SJCRH30 (cell line): ENCODE measurements at regions not wholly inside any gene's neighbourhood (a gene's known extent, or its start where the extent isn't known, plus 50 kb on each side); places are given as distances from the start of the nearest gene placed in this dataset.

ENCODE experiments used
- DNase-seq, 2 experiments: peaks; one replicate each; pipeline ENCODE4 v3.0.0-alpha.2; 2015 to 2020
- H3K27ac ChIP-seq: fragments of 250-450 bp; sonication (Bioruptor Pico); 2 replicates; pipeline ENCODE4 v1.5.1; 2020; ENCODE audit warnings: mild to moderate bottlenecking, moderate library complexity
- H3K27me3 ChIP-seq: fragments of 250-450 bp; sonication (Bioruptor Pico); 2 replicates; pipeline ENCODE4 v1.5.1; 2020; ENCODE audit warnings: mild to moderate bottlenecking, moderate library complexity
- H3K36me3 ChIP-seq: fragments of 250-450 bp; sonication (Bioruptor Pico); 2 replicates; pipeline ENCODE4 v1.5.1; 2020; ENCODE audit warnings: mild to moderate bottlenecking, moderate library complexity
- H3K4me1 ChIP-seq: fragments of 250-450 bp; sonication (Bioruptor Pico); 2 replicates; pipeline ENCODE4 v1.5.1; 2020; ENCODE audit warnings: mild to moderate bottlenecking, moderate library complexity
- H3K4me3 ChIP-seq: fragments of 250-450 bp; sonication (Bioruptor Pico); 2 replicates; pipeline ENCODE4 v1.5.1; 2020; ENCODE audit warnings: mild to moderate bottlenecking, moderate library complexity
- H3K9me3 ChIP-seq: fragments of 250-450 bp; sonication (Bioruptor Pico); replicated peaks from 2 replicates; pipeline ENCODE4 v1.5.1; 2020; ENCODE audit warnings: mild to moderate bottlenecking, moderate library complexity

DNA sequence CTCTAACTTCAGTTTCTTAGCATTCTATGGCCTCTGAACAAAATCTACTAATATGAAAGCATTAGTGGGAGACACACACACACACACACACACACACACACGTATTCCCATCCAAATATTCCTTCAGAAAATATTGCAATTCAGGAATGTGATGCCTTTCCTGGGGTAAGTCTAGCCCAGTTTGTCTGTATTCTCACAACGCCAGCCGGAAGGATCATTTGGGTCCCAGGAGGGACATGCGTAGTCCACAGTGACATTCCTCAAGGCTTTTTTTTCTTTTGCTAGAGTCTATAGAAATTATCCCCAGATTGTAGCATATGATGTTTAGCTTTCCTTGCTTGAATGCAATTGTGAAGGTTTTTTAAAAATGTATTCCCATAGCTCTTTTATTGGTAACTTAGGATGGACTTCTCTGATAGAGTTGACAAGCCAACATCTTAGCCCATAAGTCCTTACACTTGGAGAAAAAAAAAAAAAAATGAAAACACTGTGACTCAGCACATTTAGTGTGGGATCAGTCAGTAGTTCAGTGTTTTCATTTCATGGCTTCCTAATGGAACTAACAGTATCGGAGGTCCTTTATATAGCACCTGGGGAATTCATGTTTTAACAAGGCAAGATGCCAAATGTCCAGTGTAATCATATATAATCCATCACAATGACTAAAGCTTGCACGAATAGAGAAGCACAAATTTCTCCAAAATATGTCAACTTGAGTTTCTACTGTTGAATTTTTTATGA, 316.5 kb downstream of the DIRAS2 start:
- H3K36me3 ChIP-seq = no peaks in the 10 kb centered on the region
- no peaks in the 10 kb centered on the region for H3K4me1 ChIP-seq
- H3K27ac ChIP-seq = no peak overlapping the region
- H3K9me3 ChIP-seq = no peaks in the 10 kb centered on the region
- no peak overlapping the region for H3K4me3 ChIP-seq
- DNase-seq = no peak
- H3K27me3 ChIP-seq = no peaks in the 10 kb centered on the region

GRCh38 chr9:90330231-90330630, 312.4 kb downstream of the DIRAS2 start:
- H3K4me3 ChIP-seq = no peak overlapping the region
- H3K27me3 ChIP-seq = no peaks in the 10 kb centered on the region
- no peak for DNase-seq
- no peak overlapping the region for H3K27ac ChIP-seq
- no peaks in the 10 kb centered on the region for H3K9me3 ChIP-seq
- no peaks in the 10 kb centered on the region for H3K4me1 ChIP-seq
- no peaks in the 10 kb centered on the region for H3K36me3 ChIP-seq

DNA sequence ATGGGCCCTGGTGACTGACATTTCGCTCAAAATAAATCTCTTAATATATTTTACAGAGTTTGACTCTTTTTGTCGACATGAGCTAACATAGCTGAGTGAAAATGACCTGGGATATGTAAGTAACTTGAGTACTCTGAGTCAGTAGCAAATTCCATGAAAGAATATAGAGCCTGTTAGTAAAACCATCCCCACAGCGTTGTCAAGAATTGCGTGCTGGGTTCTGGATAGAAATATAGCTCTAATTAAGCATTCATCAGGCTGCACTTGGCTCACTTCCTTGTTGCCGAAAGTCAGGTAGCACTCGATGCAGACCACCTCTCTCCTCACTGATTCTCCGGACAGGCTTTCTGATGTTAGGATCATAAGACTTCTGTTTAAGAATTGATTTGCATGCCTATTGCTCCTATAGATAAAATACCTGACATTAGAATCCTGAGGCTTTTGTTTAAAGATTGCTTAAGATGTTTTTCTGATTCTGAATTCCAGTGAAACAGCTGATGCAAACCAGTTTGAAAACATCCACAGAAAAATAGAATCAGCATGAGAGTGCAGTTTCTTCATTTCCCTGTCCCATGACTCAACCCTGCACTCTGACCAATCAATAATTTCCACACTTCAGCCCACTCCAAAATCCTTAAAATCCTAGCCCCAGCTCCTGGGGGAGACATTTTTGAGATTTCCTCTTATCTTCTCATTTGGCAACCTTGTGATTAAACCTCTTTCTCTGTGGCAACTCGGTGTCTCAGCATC, 310.6 kb downstream of the DIRAS2 start:
- no peaks in the 10 kb centered on the region for H3K27me3 ChIP-seq
- H3K36me3 ChIP-seq = no peaks in the 10 kb centered on the region
- no peak overlapping the region for H3K4me3 ChIP-seq
- H3K27ac ChIP-seq = no peak overlapping the region
- DNase-seq = no peak
- H3K9me3 ChIP-seq = no peaks in the 10 kb centered on the region
- H3K4me1 ChIP-seq = no peaks in the 10 kb centered on the region

GRCh38 chr9:90333226-90333625, 309.4 kb downstream of the DIRAS2 start:
- H3K4me3 ChIP-seq = no peak overlapping the region
- H3K4me1 ChIP-seq = no peaks in the 10 kb centered on the region
- no peak for DNase-seq
- H3K36me3 ChIP-seq = no peaks in the 10 kb centered on the region
- no peak overlapping the region for H3K27ac ChIP-seq
- H3K9me3 ChIP-seq = no peaks in the 10 kb centered on the region
- no peaks in the 10 kb centered on the region for H3K27me3 ChIP-seq

DNA sequence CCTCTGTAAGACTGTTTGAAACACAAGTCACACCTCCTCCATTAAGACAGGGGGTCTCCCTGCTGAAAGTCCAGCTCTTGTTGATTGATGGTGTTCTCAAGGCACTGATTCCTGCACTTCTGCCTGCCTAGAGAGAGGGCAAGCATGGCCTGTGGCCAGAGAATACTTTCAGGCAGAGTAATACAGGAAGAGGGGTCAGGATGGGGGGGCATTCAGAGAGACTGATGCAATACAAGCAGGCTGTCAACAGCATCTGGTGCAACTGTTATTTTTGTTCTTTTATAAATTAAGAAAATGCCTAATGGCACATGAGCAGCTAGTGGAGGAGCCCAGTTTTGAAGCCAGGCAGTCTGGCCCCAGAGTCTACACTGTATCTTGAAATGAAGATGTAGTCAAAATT, 302.2 kb downstream of the DIRAS2 start:
- H3K4me3 ChIP-seq = no peak overlapping the region
- H3K4me1 ChIP-seq = no peaks in the 10 kb centered on the region
- DNase-seq = no peak
- no peaks in the 10 kb centered on the region for H3K27me3 ChIP-seq
- H3K27ac ChIP-seq = no peak overlapping the region
- H3K9me3 ChIP-seq = no peaks in the 10 kb centered on the region
- H3K36me3 ChIP-seq = no peaks in the 10 kb centered on the region

DNA sequence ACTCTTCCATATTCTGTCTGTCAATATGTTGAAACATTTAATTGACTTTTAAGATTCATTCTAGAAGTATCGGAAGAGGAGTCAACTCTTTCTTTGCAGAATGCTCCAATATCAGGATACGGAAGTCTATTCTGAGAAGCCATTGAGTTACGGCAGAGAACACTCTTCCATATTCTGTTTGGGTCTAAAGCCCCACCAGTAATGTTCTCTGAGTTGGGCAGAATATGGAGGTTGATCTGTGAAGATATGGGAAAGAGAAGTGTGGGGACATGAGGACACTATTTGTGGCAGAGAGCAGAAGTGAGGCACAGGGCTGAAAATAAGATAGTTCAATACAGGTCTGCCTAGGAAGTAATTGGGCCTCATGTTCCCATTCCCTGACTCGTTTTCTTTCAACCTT, 300.0 kb downstream of the DIRAS2 start:
- H3K4me1 ChIP-seq = no peaks in the 10 kb centered on the region
- no peaks in the 10 kb centered on the region for H3K36me3 ChIP-seq
- no peaks in the 10 kb centered on the region for H3K9me3 ChIP-seq
- no peak overlapping the region for H3K4me3 ChIP-seq
- DNase-seq = no peak
- H3K27ac ChIP-seq = no peak overlapping the region
- no peaks in the 10 kb centered on the region for H3K27me3 ChIP-seq

GRCh38 chr9:90343366-90343765, 299.3 kb downstream of the DIRAS2 start:
- DNase-seq = peak in 1 of 2 experiments; percentile 47
- Histone ChIP-seq H3K36me3 (no peaks in the 10 kb centered on the region), H3K27ac (no peak overlapping the region), H3K4me1 (no peaks in the 10 kb centered on the region), H3K9me3 (no peaks in the 10 kb centered on the region), H3K27me3 (no peaks in the 10 kb centered on the region), H3K4me3 (no peak overlapping the region)

GRCh38 chr9:90343991-90344390, 298.6 kb downstream of the DIRAS2 start:
- Histone ChIP-seq H3K36me3 (no peaks in the 10 kb centered on the region), H3K9me3 (no peaks in the 10 kb centered on the region), H3K4me3 (no peak overlapping the region), H3K27me3 (no peaks in the 10 kb centered on the region), H3K27ac (no peak overlapping the region), H3K4me1 (no peaks in the 10 kb centered on the region)
- no peak for DNase-seq

- no peaks in the 10 kb centered on the region for H3K9me3 ChIP-seq
- H3K27ac ChIP-seq = no peak overlapping the region
- no peaks in the 10 kb centered on the region for H3K36me3 ChIP-seq
- no peak for DNase-seq
- H3K27me3 ChIP-seq = no peaks in the 10 kb centered on the region
- H3K4me1 ChIP-seq = no peaks in the 10 kb centered on the region
- no peak overlapping the region for H3K4me3 ChIP-seq
Observed at GRCh38 chr9:90365666-90366065, 277.0 kb downstream of the DIRAS2 start.

- DNase-seq = no peak
- Histone ChIP-seq H3K4me1 (no peaks in the 10 kb centered on the region), H3K27ac (no peak overlapping the region), H3K27me3 (no peaks in the 10 kb centered on the region), H3K36me3 (no peaks in the 10 kb centered on the region), H3K4me3 (no peak overlapping the region), H3K9me3 (no peaks in the 10 kb centered on the region)
Observed at GRCh38 chr9:90368241-90368640, 274.4 kb downstream of the DIRAS2 start.

GRCh38 chr9:90368928-90369327, 273.7 kb downstream of the DIRAS2 start:
- no peak overlapping the region for H3K27ac ChIP-seq
- no peaks in the 10 kb centered on the region for H3K4me1 ChIP-seq
- no peak for DNase-seq
- no peak overlapping the region for H3K4me3 ChIP-seq
- H3K36me3 ChIP-seq = no peaks in the 10 kb centered on the region
- H3K9me3 ChIP-seq = no peaks in the 10 kb centered on the region
- H3K27me3 ChIP-seq = no peaks in the 10 kb centered on the region

DNA sequence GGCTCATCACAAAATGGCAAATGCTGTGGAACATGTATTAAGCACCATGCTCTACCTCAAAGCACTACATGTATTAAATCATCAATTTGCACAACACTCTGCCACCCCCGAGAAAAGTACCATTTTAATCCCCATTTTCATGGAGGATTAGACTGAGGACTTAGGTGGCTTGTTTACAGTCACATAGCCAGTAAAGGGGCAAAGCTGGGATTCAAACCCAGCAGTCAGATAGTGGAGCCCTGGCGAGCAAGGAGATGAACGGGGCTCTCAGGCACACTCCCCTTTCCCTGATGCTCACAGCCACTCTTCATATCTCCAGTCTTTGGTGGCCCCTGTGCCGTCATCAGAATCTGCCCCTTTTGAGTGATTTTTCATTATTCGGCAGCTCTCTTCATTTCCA, 262.9 kb downstream of the DIRAS2 start:
- Histone ChIP-seq H3K36me3 (no peaks in the 10 kb centered on the region), H3K27me3 (no peaks in the 10 kb centered on the region), H3K4me1 (peaks cover 10% of the 10 kb centered on the region), H3K4me3 (peak overlapping the region; percentile 24), H3K9me3 (no peaks in the 10 kb centered on the region), H3K27ac (peak overlapping the region; percentile 54)
- peak; percentile 63 to 76 for DNase-seq

GRCh38 chr9:90385146-90385545, 257.5 kb downstream of the DIRAS2 start:
- no peaks in the 10 kb centered on the region for H3K4me1 ChIP-seq
- no peaks in the 10 kb centered on the region for H3K27me3 ChIP-seq
- no peaks in the 10 kb centered on the region for H3K36me3 ChIP-seq
- no peak for DNase-seq
- no peak overlapping the region for H3K4me3 ChIP-seq
- no peaks in the 10 kb centered on the region for H3K9me3 ChIP-seq
- no peak overlapping the region for H3K27ac ChIP-seq

GRCh38 chr9:90393365-90394152, 249.1 kb downstream of the DIRAS2 start:
- H3K27ac ChIP-seq = no peak overlapping the region
- H3K4me1 ChIP-seq = no peaks in the 10 kb centered on the region
- no peak for DNase-seq
- H3K4me3 ChIP-seq = no peak overlapping the region
- no peaks in the 10 kb centered on the region for H3K27me3 ChIP-seq
- no peaks in the 10 kb centered on the region for H3K9me3 ChIP-seq
- H3K36me3 ChIP-seq = no peaks in the 10 kb centered on the region

DNA sequence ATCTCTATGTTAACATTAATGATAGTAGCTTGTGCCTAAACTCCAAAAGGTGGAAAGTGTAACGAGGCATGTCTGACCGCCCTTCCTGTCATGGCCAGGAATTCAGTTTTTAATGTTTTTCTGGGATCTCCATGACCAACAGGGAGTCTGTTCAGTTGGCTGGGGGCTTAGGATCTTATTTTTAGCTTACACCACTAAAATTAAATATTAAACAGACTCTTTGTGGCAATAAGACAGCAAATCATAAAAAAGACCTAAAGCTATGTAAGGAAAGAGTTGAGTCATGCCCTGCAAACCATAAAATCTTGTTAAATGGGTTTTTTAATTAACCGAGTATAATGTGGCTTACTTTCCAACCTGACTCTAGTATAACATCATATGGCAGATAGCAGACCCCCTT, 247.8 kb downstream of the DIRAS2 start:
- DNase-seq = peak in 1 of 2 experiments; percentile 6
- Histone ChIP-seq H3K4me1 (no peaks in the 10 kb centered on the region), H3K36me3 (no peaks in the 10 kb centered on the region), H3K9me3 (no peaks in the 10 kb centered on the region), H3K27me3 (no peaks in the 10 kb centered on the region), H3K4me3 (no peak overlapping the region), H3K27ac (no peak overlapping the region)
